Neutrophil (primary cell): ENCODE measurements at regions not wholly inside any gene's neighbourhood (a gene's known extent, or its start where the extent isn't known, plus 50 kb on each side); places are given as distances from the start of the nearest gene placed in this dataset.

Experiments used
- H3K27ac ChIP-seq: fragments of 200-600 bp; sonication (generic); 2 replicates; pipeline ENCODE4 v1.5.1; 2016; ENCODE audit warnings: mild to moderate bottlenecking, moderate library complexity
- H3K27me3 ChIP-seq: fragments of 200-600 bp; sonication (generic); 2 replicates; pipeline ENCODE4 v1.6.0; 2016; ENCODE audit warnings: mild to moderate bottlenecking
- H3K36me3 ChIP-seq: fragments of 200-600 bp; sonication (generic); 2 replicates; pipeline ENCODE4 v1.5.1; 2017
- H3K4me1 ChIP-seq, 2 experiments: fragments of 200-600 bp in 1 of 2; sonication (generic) in 1 of 2; 1 replicate in 1 of 2; 2 replicates in 1 of 2; pipeline versions ENCODE4 v1.5.1 to v1.6.1; 2013 to 2016; ENCODE audit warnings: low read depth in 1 of 2, low read length in 1 of 2, mild to moderate bottlenecking in 1 of 2, moderate library complexity in 1 of 2; ENCODE audit not compliant: control insufficient read depth in 1 of 2, insufficient read depth in 1 of 2
- H3K4me3 ChIP-seq, 2 experiments: fragments of 200-600 bp in 1 of 2; sonication (generic) in 1 of 2; 1 replicate in 1 of 2; 2 replicates in 1 of 2; pipeline ENCODE4 v1.5.1; 2013 to 2016; ENCODE audit warnings: low read depth in 1 of 2, low read length in 1 of 2, mild to moderate bottlenecking in 1 of 2, moderate library complexity in 1 of 2
- H3K9me3 ChIP-seq: fragments of 200-600 bp; sonication (generic); 2 replicates; pipeline ENCODE4 v1.5.1; 2016
- CTCF ChIP-seq: fragments of 200-600 bp; sonication (generic); IDR thresholded peaks from 2 replicates; pipeline ENCODE4 v1.5.1; 2016; ENCODE audit warnings: antibody characterized with exemption

- H3K27ac ChIP-seq, result no peak overlapping the region
- no peak overlapping the region for H3K4me3 ChIP-seq
- H3K4me1 ChIP-seq, result no peaks in the 10 kb centered on the region
- no peaks in the 10 kb centered on the region for H3K27me3 ChIP-seq
- no peaks in the 10 kb centered on the region for H3K9me3 ChIP-seq
- TF ChIP-seq CTCF, result no peak
- no peaks in the 10 kb centered on the region for H3K36me3 ChIP-seq
Measured at GRCh38 chr2:156753766-156754165, 317.6 kb downstream of the GPD2 start.

DNA sequence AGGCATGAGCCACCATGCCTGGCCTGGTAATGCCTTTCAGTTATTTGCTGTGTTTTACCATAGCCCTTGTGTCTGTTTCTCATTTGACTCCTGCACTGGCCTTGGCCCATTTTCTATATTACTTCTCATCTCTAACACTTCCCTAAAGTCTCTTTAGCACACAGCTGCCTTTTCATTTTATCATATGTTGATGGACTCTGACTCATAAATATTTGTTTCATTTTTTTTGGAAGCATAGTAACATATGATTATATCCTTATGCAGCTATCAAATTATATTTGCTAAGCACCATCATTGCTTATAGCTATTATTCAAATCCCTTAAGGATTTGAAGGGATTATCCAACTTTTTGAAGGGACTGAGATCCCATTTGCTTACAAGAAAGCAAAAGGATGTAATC lies 320.3 kb downstream of the GPD2 start:
- no peak for TF ChIP-seq CTCF

GRCh38 chr2:156763174-156763573 lies 327.0 kb downstream of the GPD2 start:
- Histone ChIP-seq H3K4me1 (no peaks in the 10 kb centered on the region), H3K4me3 (no peak overlapping the region), H3K36me3 (no peaks in the 10 kb centered on the region), H3K27me3 (no peaks in the 10 kb centered on the region), H3K27ac (no peak overlapping the region), H3K9me3 (no peaks in the 10 kb centered on the region)
- no peak for TF ChIP-seq CTCF

More for the DNA sequence above, 320.3 kb downstream of the GPD2 start:
- Histone ChIP-seq H3K36me3 (no peaks in the 10 kb centered on the region), H3K4me1 (no peaks in the 10 kb centered on the region), H3K9me3 (no peaks in the 10 kb centered on the region), H3K4me3 (no peak overlapping the region), H3K27ac (no peak overlapping the region), H3K27me3 (no peaks in the 10 kb centered on the region)

DNA sequence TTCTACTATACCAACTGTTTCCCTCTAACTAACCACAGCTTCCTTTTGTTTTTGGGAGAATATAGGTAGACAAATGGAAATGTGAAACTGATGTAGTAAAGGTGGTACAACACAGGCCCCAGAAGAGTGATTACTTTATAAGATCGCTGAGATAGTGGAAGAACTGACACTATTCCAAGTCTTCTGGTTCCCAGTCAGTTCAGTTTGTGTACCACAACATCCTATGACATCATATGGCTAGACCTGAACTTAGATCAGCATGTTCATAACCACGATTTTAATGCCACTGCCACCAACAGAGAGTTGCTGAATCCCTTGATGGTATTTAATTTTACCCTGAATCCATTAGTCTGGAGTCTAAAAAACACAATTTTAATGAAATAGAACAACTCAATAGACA lies 328.9 kb downstream of the GPD2 start:
- Histone ChIP-seq H3K4me3 (no peak overlapping the region), H3K4me1 (no peaks in the 10 kb centered on the region), H3K27ac (no peak overlapping the region), H3K27me3 (no peaks in the 10 kb centered on the region), H3K9me3 (no peaks in the 10 kb centered on the region), H3K36me3 (no peaks in the 10 kb centered on the region)
- no peak for TF ChIP-seq CTCF

- Histone ChIP-seq H3K27me3 (no peaks in the 10 kb centered on the region), H3K9me3 (no peaks in the 10 kb centered on the region), H3K4me3 (no peak overlapping the region), H3K27ac (no peak overlapping the region), H3K36me3 (no peaks in the 10 kb centered on the region), H3K4me1 (no peaks in the 10 kb centered on the region)
- TF ChIP-seq CTCF, result no peak
Measured at GRCh38 chr2:156765450-156765849, 329.3 kb downstream of the GPD2 start.

DNA sequence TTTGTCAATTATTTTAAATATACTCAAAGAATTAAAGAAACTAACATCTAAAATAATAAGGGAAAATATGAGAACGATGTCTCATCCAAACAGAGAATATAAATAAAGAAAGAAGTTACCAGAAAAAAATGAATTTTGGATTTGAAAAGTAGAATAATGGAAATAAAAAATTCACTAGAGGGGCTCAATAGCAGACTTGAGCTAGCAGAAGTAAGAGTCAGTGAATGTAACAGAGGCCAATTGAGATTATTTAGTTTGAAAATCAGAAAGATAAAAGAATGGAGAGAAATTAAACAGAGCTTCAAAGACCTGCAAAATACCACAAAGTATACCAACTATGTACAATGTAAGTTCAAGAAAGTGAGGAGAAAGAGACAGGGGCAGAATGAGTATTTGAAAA lies 333.6 kb downstream of the GPD2 start:
- no peaks in the 10 kb centered on the region for H3K4me1 ChIP-seq
- no peak overlapping the region for H3K4me3 ChIP-seq
- no peaks in the 10 kb centered on the region for H3K27me3 ChIP-seq
- no peaks in the 10 kb centered on the region for H3K36me3 ChIP-seq
- H3K27ac ChIP-seq, result no peak overlapping the region
- H3K9me3 ChIP-seq, result no peaks in the 10 kb centered on the region
- no peak for TF ChIP-seq CTCF
